Endometrium (tissue), 2 donors: ENCODE measurements at regions not wholly inside any gene's neighbourhood (a gene's known extent, or its start where the extent isn't known, plus 50 kb on each side); places are given as distances from the start of the nearest gene placed in this dataset.

Source experiments
- FAIRE-seq: peaks from 2 replicates; lab custom pipeline; 2012; peaks lifted over from hg19 to GRCh38; lab: Jason Lieb, UNC
- donor health status: control.
- donor health status: control.

DNA sequence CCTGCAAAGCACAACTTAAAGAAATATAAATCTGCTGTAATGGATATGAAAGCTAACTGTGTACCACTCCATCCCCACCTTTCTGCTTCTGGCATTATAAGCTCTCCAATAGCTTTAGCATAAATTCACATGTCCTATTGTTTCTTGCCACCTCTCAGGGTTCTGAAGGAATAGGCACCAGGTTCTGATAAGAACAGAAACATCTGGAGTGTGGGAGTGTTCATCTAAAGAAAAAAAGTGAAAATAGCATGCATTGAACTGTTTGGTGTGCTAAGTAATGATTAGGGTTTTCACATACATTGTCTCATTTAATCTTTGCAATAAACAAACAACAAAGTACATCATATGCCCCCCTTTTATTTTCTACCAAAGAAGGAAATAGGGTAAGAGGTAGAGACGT lies 72.3 kb downstream of the FAM76B start:
- no peak for FAIRE-seq

- no peak for FAIRE-seq
These were observed 73.3 kb downstream of the FAM76B start for GRCh38 chr11:95716266-95716665.

GRCh38 chr11:95715777-95716241 lies 73.8 kb downstream of the FAM76B start:
- no peak for FAIRE-seq

DNA sequence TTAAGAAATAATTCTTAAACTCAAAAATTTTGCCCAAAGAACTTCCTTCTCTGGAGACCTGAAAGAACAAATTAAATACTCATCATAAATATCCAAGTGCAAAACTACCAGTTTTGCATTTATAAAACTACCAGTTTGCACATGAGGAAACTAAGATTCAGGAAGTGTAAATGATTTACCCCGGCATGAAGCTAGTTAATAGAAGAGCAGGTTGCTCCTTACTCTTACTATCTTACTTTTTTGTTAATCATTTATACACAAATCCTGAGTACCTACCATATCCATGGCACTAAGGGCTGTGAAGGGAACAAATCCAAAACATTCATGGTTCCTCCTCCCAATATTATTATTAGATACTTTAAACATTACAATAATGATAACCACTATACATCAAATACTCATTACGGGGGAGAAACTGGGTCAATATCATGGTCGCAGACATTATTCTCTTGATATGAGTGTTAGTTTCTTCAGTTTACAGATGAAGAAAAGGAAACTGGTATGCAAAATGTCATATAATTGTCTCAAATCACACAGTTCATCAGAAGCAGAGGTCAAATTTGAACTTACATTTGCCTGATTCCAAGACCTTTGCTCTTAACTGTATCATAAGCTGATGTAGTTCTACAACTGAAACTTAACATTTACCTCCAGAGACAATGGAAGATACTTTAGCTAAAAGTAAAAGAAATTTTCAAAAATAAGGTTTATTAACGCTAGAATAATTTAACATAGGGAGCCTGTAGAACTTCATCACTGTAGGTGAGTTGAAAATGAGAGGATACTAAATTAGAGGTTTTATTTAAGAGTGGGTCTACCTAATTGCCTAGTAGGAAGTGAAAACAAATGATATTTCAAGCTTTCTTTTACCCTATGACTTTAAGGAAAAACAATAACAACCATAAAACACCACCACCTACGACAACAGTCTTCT lies 74.5 kb downstream of the FAM76B start:
- FAIRE-seq = no peak

DNA sequence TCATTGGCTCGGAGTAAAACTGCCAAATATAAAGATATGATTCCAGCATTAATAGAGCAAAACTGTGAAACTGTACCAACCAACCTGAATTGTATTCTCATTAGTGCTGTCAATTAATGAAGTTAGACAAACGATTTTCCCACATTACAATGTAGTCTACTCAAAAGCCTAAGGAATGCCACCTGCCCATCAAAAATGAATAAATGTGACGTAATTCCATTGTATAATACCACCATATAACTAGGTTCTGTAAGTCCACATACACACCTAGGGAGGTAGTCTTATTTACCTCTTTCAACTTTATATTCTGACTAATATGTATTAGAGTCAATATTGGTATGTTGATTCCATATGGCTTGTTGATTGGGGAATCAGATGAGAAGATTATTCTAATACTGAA lies 76.2 kb downstream of the FAM76B start:
- no peak for FAIRE-seq

- no peak for FAIRE-seq
These were observed 77.7 kb downstream of the FAM76B start for GRCh38 chr11:95711945-95712221.

GRCh38 chr11:95711162-95711944 lies 78.2 kb downstream of the FAM76B start:
- FAIRE-seq = no peak

DNA sequence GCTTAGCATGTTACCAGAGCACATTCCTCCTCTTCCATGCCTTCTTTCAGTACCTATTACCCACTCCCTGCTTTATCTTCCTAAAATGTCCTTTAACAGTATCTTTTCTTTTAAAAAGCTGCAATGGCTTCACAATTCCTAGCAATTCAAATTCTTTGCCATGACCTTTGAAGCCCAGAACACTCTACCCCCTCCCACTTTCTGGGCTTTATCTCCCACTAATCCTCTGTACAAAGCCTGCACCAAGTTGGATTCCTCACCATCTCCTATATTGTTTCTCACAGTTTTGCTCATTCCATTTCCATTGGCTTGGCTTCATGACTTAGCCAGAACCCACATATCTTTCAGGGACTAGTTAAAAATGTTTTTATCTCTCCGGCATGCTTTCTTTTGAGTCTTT lies 80.9 kb downstream of the FAM76B start:
- FAIRE-seq = no peak

DNA sequence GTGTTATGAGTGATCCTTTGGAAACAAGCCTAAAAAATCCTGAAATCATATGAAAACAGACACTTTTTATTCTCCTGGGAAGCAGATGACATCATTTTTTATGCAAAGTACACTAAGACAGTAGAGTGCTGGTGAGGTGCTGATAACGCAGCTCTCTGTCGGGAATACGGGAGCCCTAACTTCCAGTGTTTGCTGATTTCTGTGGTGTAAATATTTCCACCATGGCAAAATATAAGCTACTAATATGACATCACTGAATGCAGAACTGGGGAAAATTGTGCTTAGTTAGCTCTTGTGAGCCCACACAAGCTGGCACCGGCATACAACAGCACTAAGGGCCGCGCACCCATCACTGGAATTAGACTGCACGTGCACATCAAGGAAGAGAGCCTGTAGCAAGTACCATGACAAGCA lies 82.6 kb downstream of the FAM76B start:
- no peak for FAIRE-seq

GRCh38 chr11:95705485-95706124 lies 84.0 kb downstream of the FAM76B start:
- peak; percentile 65 for FAIRE-seq

GRCh38 chr11:95704865-95705264 lies 84.7 kb downstream of the FAM76B start:
- FAIRE-seq = no peak

GRCh38 chr11:95703049-95703448 lies 86.5 kb downstream of the FAM76B start:
- no peak for FAIRE-seq

DNA sequence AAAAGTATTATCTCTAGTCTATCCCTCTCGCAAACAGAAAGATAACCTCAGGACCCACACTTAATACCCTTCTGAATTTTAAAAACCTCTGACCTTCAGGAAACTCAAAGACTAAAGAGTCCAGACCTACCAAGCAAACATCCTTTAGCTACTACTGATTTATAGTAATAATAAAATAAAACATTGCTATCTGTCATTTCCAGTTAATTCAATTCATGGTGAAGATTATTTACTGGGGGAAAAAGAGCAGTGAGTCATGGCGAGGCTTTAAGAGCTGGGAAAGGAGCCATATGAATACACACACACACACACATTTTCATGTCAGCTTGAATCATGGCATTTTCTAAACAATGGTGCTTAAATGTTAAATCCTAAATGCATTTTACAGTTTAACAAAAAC lies 87.1 kb downstream of the FAM76B start:
- FAIRE-seq = peak; percentile 93

GRCh38 chr11:95700471-95700817 lies 89.1 kb downstream of the FAM76B start:
- no peak for FAIRE-seq

GRCh38 chr11:95699631-95700470 lies 89.7 kb downstream of the FAM76B start:
- no peak for FAIRE-seq

DNA sequence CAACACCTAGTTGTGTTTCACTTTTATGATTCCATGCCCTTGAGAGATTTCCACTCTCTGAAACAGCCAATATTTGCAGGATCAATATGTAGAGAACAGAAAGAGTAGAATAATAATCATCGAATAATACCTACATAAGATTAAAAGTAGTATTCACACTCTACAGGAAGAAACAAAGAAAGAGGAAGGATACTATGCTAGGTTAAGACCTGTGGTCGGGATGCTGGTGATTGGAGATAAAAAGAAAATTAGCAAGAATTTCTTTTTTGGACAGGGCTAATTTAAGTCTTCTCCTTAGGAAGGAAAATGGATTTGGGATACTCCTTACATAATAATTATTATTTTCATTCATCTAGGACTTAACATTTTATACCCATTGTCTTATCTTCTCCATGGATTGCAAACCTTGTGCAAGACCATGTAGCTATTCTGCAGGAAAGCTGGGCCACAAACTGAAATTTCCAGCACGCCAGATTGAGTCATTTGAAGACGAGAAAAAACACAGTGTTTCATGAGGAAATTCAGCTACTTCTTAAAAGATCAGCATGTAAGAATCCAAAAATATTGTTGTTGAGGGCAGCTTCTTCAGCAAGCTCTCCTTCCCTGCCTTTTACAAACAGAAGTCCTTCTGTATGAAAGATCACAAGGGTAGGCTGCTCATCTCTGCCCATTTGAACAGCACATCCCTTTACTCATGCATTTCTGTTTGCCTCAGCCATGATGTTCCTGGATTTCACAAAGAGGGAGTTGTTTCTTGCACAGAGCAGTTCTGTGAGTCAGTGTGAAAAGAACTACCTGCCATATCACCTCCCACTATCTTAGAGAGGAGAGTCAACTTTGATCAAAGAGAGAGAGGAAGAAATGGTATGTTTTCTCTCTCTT lies 90.7 kb downstream of the FAM76B start:
- no peak for FAIRE-seq

DNA sequence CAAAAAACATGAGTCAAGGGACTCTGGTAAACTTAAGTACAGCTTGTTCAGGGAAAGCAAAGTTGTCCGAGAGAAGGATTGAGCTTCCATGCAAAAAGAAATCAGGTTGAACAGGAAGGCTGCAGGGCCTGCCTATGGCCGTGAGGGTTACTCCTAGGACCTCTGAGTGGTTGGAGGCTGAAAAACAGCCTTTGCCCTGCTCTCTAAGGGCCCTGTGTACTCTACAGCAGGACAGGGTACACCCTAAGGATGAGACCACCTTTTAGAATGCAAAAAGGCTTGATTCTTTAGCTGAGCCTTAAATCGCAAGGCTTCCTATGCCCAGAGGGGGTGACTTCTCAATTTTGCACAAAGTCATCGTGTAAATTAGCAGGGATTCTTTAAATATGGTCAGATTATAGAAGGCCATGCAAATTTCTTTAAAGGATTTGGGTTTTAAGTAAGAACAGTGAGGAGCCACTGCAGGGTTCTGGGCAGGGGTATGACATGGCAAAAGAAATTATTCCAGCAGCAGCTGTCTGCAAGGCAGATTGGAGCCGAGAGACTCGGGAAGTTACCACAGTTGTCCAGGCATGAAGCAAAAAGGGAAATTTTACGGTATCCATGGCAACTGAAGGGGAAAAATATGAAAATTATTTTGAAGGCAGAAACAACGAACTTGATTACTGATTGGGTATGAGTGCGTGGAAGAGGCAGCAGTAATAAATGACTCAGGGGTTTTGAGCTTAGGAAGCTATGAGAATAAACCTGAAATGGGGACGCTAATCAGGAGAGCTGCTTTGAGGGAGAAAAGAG lies 91.8 kb downstream of the FAM76B start:
- FAIRE-seq = no peak

DNA sequence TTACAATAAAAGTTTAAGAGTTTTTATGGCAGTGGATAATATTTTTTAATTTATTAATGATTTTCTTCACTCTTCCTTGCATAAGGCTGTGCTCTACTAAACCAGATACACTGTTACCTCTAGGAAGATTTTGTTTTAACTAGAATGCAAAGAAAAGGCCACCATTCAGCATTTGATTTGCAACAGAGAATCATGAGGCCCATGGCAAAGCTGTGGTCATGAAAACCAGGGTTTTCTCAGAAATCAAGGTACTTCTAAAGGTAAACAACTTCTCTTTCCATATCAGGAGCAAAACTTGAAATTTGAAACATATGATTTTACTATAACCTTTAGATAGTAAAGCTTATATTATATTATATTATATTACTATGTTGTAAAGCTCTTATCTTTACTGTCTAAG lies 94.4 kb downstream of the FAM76B start:
- no peak for FAIRE-seq

GRCh38 chr11:95693298-95693697 lies 96.3 kb downstream of the FAM76B start:
- no peak for FAIRE-seq
